ENCODE measurements at regions not wholly inside any gene's neighbourhood (a gene's known extent, or its start where the extent isn't known, plus 50 kb on each side); places are given as distances from the start of the nearest gene placed in this dataset.

DNA sequence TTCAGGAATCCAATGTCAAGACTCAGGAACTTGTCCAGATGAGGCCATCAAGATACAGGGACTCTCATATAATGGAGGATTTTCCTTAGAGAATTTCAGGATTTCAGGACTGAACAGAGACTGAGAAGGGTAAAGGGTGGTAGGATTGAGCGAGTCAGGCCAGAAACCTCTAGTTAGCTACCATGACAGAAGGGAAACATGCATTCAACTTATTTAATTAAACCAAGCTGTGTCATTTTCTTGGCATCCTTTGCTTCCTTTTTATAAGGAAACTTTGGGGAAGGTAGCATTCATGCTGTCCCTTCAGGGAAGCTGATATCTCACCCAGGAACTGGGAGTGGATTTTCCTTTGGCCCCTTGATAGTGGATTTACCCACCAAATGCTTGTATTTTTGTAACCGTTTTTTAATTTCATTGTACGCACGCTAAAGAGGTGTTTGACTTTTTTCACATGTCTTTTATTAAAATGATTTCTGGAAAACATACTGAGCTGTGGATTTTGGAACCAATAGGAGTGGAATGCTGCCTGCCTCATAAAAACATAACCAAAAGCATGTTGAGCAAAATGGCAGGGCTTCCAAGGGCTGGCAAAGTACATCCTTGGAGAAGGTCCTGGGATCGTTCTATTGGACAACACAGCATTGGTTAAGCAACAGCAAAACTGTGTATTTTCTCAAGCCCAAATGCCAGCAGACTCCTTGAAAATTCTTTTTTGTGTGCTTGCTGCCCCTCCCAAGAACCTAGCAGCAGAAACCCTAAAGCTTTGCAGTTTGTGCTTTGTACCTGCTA lies 104.5 kb downstream of the CXCL12 start:
- TF ChIP-seq POLR2AphosphoS5 (IDR thresholded peaks at IDR 0.05; ENCODE audit: low read depth, low read length) (no peak), SIN3A (IDR thresholded peaks at IDR 0.05; ENCODE audit: borderline replicate concordance, insufficient read depth, low read length) (no peak), TAF1 (IDR thresholded peaks at IDR 0.05; ENCODE audit: borderline replicate concordance, insufficient read depth, low read length) (no peak)
